HG03196 (cell line): ENCODE measurements at regions not wholly inside any gene's neighbourhood (a gene's known extent, or its start where the extent isn't known, plus 50 kb on each side); places are given as distances from the start of the nearest gene placed in this dataset.
"Not testable (repeated sequence)": the region's sequence is repeated elsewhere in the genome, so short reads cannot be mapped to it uniquely, and the experiment has no call there.

ENCODE experiments used
- ATAC-seq: cut with Tn5 transposase; IDR thresholded peaks from one replicate; pipeline ENCODE4 v1.9.1; 2021; ENCODE audit not compliant: unreplicated experiment

DNA sequence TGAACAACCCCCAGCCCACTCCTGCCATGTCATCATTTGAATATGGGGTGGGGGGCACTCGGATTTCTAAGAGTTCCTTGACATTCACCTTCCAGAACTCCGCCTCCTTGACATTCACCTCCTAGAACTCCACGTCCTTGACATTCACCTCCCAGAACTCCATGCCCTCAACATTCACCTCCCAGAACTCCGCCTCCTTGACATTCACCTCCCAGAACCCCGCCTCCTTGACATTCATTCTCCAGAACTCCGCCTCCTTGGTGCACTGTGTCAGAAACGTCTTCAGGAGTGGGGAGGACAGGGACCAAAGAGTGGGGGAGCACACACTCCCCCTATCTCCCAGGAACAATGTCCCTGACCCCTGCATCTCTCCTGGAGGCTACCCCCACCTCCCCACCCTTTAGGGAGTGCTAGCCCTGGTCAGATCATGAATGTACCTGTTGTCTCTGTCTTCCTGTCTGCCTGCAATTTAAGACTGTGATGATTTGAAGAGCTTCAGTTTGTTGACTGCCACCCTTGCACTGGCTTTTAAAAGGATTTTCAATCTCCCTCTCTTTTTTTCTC is 110.1 kb downstream of the NPTX2 start:
- no peak for ATAC-seq

DNA sequence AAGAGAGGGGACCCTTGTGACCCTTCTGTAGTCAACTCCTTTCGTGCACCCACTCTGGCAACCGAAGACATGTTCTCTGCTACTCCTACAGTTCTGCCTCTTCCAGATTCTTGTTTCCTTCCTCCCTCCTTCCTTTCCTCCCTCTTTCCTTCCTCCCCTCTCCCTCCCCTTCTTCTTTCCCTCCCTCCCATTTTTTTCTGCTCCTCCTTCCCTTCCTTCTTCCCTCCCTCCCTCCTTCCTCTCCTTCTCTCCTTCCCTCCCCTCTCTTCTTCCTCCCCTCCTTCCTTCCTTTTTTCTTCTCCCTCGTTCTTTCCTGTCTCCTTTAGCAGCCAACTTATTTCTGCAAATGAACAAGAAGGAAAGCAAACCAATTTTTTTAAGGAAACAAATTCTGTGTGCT is 111.5 kb downstream of the NPTX2 start:
- no peak for ATAC-seq

DNA sequence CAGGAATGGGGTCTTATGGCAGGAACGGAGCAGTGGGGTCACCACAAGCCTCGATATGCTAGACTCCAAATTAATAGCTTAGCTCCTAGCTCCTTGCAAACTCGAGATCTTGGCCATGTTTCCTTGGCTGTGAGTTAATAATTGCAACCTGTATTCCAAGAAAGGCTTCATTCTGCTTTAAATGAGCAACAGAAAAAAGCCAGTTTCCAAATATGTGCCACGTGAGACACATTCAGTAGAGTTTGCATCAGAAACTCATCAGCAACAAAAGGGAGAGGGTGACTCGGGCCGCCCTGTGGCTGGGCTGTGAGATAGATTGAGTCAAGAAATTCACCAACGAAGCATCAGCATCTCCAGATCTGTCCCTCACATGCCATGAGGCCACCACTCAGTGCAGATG is 112.0 kb downstream of the NPTX2 start:
- ATAC-seq = no peak

DNA sequence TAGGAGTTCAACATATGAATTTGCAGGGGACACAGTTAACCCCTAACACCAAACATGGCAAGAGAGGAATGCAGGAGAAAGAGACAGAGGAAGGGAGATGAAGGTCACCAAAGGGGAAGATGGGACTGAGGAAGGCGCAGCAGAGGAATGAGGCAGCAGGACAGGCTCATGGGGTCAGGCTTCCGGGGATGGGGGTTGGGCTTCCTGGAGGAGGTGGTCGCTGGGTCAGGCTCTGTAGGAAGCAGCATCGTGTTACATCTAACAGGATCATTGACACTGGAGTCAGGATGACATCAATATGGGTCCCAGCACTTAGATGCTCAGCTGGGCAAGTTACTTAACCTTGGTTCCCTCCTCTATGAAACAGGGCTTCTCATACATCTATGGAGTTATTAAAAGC is 113.2 kb downstream of the NPTX2 start:
- no peak for ATAC-seq

DNA sequence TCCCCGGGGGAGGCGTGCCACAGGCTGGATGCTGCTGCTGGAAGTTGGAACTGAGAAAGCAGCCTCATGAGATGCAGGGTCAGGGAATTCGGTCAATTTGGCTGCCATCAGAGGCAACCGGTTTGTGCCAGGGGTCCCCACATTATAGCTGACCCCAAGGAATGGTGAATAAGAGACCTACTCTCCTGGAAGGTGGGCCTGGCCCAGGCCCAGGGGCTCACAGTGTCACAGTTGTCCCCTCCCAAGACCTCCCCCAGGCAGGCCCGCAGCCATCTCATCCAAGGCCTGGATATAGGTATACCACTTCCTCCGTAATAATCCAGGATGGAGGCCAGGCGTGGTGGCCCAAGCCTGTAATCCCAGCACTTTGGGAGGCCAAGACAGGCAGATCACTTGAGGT is 114.6 kb downstream of the NPTX2 start:
- ATAC-seq = no peak

DNA sequence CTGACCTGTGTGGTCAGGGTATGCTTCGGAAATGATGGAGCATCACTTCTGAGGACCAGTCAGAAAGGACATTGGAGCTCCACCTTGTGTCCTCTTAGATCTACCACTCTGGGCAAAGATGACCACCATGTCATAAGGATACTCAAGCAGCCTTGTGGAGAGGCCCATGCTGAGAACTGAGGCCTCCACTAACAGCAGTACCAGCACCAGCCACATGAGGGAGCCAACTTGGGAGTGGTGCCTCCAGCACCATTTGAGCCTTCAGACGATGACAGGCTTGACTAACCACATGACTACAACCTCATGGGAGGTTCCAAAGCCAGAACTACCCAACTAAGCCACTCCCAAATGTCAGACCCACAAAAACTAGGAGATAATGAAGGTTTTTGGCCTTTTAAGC is 116.0 kb downstream of the NPTX2 start:
- ATAC-seq = no peak

DNA sequence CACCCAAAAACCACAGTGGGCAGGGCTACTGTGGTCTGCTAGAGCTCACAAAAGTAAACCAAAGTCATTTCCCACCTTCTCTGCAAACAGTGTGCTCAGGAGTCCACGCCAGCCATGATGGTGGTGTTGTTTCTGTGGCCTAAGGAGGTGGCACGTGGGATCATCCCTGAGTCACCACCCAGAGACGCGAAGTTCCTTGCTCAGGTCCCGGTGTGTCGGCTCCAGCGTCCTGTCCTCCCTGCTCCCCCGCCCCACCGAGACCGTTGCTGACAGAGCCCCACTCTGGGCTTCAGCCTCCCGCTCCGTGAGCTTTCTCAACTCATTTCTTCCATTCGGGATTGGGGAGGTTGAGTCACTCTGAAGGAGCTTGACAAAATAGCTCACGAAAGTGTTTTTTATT is 118.7 kb downstream of the NPTX2 start:
- no peak for ATAC-seq

DNA sequence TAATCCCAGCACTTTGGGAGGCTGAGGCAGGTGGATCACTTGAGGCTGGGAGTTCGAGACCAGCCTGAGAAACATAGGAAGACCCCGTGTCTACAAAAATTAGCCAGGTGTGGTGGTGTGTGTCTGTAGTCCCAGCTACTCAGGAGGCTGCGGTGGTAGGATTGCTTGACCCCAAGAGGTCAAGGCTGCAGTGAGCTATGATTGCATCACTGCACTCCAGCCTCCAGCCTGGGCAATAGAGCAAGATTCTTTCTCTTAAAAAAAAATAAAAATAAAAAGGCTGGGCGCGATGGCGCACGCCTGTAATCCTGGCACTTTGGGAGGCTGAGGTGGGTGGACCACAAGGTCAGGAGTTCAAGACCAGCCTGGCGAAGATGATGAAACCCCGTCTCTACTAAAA is 119.4 kb downstream of the NPTX2 start:
- ATAC-seq = not testable (repeated sequence)

DNA sequence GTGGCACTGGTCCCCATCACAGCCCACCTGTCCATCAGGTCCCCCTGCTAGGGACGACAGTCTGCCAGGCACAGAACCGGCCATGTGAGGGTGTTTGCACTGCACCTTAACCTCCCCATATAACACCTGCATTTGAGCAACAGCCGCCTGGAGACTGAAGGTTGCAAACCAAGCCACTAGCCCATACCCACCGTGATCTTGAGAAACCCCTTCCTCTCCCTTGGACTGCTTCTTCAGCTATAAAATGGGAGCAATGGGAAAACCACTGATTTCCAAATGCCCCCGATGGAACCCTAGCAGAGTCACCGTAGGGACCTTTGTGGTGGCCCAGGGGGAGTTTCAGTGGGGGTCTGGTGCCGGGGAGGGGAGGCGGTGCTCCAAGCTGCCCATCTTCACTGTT is 120.1 kb downstream of the NPTX2 start:
- no peak for ATAC-seq

DNA sequence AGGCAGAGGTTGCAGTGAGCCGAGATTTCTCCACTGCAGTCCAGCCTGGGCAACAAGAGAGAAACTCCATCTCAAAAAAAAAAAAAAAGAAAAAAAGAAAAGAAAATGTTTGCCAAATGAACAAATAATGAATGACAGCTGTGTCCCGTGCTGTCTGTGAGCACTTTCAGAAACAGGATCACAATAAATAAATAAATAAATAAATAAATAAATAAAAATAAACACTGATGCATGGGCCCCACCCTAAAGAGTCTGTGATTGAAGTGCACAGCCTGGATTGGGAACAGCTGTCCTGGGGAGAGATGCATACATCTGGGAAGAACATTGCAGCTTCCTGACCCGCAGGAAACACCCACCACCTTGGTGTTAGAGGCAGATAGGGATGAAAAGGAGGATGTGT is 123.6 kb downstream of the NPTX2 start:
- ATAC-seq = no peak

DNA sequence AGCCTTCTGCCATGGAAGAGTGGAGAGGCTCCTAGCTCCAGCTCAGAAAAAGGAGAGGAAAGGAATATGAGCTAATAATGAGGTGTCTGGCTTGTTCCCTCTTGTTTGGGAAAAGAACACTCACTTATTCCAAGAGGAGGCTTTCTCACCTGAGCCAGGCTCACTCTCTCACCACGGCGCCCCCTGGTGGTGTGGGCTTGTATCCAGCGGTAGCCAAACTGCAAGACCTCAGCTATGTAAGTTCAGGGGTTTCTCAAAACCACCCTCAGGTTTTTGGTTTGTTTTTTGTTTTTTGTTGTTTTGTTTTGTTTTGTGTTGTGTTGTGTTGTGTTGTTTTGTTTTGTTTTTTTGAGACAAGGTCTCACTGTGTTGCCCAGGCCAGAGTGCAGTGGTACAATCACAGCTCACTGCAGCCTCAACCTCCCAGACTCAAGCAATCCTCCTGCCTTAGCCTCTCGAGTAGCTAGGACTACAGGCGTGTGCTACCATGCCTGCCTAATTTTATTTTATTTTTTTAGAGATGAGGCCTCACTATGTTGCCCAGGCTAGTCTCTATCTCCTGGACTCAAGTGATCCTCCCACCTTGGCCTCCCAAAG is 124.0 kb downstream of the TMEM130 start:
- no peak for ATAC-seq

DNA sequence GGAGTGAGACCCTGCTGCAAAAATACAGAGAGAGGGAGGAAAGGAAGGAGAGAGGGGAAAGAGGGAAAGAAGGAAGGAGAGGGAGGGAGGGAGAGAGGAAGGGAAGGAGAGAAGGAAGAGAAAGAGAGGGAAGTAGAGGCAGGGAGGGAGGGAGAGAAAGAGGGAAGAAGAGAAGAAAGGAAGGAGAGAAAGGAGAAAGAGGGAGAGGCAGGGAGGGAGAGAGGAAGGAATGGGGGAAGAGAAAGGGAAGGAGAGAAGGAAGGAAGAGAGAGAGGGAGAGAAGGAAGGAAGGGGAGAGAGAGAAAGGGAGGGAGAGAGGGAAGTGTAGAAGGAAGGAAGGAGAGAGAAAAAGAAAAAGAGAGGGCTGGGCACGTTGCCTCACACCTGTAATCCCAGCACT is 121.7 kb downstream of the TMEM130 start:
- no peak for ATAC-seq

DNA sequence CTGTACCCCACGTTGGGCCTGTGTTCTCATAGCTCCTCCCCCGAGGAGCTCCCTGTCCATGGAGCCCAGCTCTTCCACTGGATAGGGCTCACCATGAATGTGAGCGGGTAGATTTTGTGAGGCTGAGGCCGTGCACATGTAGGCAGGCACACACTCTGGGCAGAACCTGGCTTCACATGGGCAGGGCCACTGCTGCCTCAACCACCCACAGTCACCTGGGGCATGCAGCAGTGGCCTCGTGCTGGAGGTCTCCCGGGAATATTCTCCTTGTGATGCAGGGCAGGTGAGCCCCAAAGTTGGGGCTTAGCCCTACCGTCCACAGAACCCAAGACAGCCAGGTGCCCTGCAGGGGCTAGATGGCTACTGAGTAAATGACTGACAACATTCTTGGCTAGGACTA is 116.6 kb downstream of the TMEM130 start:
- ATAC-seq = no peak

DNA sequence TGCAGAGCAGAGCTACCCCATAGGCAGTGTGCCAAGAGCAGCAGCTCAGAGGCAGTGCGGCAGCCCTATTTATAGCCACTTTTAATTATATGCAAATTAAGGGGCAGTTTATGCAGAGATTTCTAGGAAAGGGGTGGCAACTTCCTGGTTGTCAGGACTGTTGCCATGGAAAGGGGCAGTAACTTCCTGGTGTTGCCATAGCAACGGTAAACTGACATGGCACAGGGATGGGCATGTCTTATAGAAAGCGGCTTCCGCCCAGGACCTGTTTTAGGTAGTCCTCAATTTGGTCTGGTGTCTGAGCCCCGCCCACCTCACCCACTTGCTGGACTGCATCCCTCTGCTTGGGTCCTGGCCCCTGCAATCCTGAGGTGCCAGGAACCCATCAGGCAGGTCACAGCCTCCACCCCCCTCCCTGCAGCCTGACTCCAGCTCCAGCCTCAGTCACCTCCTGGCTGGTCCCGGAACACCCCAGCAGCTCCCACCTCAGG is 115.8 kb downstream of the TMEM130 start:
- no peak for ATAC-seq

DNA sequence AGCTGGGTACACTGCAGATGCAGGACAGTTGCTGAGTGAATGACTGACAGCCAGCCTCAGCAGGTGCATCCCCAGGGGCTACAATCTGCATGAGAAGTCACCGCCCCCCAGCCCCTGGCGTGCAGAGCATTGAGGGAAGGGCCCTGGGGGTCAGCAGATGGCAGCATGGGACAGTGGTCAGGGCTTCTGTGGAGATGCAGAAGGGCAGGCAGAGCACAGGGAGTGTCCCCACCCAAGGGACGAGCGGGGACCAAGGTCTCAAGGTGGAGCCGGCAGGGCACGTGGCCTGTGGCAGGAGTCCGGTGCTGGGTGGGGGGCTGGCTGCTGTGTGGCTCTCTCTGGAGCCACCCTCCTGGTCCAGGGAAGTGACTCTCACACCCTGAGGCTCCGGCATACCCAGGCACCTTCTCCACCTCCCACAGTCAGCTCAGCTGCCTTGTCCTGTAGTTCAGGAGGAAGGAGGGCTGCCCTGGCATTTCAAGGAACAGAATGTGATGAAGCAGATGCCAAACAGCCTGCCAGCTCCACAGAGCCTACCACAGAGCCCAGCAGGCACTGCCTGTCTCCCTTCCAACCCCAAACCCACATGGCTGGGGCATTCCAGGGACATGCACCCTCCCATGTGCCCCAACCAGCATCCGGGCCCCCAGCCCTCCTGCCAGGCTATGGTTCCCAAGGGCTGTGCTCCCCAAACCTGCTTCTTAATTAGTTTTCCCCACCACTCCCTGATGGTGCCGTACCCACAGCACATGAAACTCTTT is 114.5 kb downstream of the TMEM130 start:
- no peak for ATAC-seq

DNA sequence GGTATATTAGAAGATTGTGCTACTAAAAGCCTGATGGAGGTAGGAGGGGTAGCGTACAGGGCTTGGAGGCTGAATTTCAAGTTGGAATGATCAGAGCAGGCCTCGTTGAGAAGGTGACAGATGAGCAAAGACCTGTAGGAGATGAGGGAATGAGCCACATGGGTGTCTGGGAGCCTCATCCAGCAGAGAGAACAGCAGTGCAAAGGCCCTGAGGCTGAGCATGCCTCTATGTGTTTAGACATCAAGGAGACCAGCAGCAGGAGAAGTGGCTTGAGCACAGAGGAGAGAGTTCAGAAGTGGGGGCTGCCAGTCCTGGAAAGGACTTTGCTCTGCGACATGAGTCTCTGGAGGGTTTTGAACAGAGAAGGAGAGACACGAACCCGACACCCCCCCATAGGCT is 111.7 kb downstream of the TMEM130 start:
- ATAC-seq = no peak

DNA sequence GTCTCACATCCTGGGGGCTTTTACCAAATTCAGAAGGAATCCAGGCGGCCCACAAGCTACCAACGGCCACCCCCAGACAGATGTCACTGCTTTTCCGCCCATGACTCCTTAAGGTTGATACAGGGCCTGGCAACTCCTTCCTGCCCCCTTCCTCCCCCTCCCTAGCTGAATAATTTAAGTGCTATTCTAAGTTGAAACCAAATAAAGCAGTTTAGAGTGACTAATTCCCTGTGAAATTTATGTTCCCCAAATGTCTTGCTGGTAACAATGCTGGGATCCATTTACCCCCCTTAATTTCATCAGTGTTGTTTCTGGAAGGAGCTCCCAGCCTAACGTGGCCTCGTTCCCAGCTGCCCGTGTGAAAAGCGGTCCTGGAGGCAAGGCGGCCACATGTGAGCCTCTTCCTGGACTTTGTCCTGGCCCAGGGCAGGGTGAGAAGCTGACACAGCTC is 109.6 kb downstream of the TMEM130 start:
- ATAC-seq = no peak

DNA sequence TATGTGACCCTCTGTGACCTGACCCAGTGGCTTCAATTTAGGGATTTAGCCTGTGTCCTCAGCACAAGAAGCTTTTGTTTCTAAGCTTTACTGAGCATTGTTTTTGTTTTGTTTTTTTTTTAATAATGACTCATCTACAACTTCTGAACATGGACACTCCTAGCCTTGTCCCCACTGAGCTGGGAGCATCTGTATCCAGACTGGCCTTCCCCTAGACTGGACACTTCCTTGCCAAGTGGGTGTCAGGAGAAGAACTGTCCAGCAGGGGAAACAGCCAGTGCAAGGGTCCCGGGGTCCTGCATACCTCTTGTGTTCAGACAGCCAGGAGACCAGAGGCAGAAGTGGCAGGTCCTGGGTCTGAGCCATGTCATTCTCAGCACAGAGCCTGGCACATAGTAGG is 108.6 kb downstream of the TMEM130 start:
- ATAC-seq = no peak

DNA sequence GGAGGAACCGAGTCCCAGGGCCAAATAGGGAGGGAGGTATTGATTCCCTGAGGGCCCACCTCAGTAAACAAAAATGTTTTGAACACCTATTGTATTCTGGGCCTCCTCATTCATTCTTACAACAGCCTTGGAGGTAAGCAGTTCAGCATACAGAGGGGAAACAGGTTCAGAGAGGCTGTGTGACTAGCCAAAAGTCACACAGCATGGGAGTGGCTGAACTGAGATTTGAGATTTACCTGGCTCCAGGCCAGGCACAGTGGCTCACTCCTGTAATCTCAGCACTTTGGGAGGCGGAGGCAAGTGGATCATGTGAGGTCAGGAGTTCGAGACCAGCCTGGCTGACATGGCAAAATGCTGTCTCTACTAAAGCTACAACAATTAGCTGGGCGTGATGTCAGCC is 107.2 kb downstream of the TMEM130 start:
- no peak for ATAC-seq

DNA sequence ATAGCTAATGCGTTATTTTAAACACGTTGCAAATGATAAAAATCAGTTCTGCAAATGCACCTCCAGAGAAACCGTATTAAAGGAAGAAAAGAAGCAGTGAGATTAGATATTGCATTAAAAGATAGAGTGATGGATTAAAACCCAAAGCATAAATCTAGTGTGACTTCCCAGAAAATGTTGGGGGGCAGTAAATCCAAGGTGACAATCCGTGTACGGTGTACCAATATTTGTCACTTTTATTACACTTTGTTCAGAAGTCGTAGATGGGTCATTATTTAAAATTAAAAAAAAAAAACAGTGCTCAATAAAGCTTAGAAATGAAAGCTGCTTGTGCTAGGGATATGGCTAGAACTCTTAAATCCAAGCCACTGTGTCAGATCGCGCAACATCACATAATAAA is 106.4 kb downstream of the TMEM130 start:
- ATAC-seq = no peak

DNA sequence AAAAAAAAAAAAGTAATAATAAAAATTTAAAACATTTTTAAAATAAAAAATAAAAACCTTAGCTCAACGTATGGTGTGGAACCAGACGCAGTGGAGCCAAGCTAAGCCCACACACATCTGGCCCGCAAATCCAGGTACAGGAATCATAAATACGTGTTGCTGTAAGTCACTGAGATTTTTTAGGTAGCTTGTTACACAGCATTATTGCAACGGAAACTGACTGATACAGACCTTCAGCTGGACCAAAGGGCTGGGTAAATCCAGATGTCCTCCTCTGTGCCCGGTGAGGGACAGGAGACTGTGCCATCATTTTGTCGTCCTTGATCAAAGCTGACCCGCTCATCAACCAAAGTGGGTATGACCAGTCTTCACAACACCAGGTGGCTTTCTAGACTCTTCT is 104.9 kb downstream of the TMEM130 start:
- no peak for ATAC-seq

DNA sequence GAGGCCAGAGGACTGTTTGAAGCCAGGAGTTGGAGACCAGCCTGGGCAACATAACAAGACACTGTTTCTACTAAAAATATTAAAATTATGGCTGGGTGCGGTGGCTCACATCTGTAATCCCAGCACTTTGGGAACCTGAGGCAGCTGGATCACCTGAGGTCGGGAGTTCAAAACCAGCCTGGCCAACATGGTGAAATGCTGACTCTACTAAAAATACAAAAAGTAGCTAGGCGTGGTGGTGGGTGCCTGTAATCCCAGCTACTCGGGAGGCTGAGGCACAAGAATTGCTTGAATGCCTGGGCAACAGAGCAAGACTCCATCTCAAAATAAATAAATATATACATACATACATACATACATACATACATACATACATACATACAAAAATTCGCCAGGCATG is 99.7 kb downstream of the TMEM130 start:
- ATAC-seq = not testable (repeated sequence)
